Small intestine (tissue), 7 donors: ENCODE measurements at regions not wholly inside any gene's neighbourhood (a gene's known extent, or its start where the extent isn't known, plus 50 kb on each side); places are given as distances from the start of the nearest gene placed in this dataset.
A peak's percentile ranks its signal among the peaks of the same experiment; 100 is the strongest.

ENCODE experiments used
- DNase-seq, 2 donors: peaks; one replicate each; pipeline versions ENCODE4 v3.0.0 to v3.0.0-alpha.2; 2013
- FAIRE-seq: peaks from 2 replicates; lab custom pipeline; 2012; peaks lifted over from hg19 to GRCh38; lab: Jason Lieb, UNC
- H3K27ac ChIP-seq, 3 donors: one replicate each; pipeline ENCODE4 v1.5.1; 2013; ENCODE audit warnings: low read length in 2 of 3, mild to moderate bottlenecking in 2 of 3, control low read depth in 1 of 3, inconsistent platforms in 1 of 3, low read depth in 1 of 3, moderate library complexity in 1 of 3
- H3K27me3 ChIP-seq, 3 donors: one replicate each; pipeline ENCODE4 v1.6.1; 2013; ENCODE audit warnings: low read length in 3 of 3, inconsistent platforms in 1 of 3; ENCODE audit not compliant: control insufficient read depth in 3 of 3, insufficient read depth in 3 of 3
- H3K36me3 ChIP-seq, 3 donors: one replicate each; pipeline ENCODE4 v1.6.1; 2013; ENCODE audit warnings: low read length in 3 of 3, inconsistent platforms in 1 of 3, low read depth in 1 of 3, mild to moderate bottlenecking in 1 of 3, moderate library complexity in 1 of 3; ENCODE audit not compliant: control insufficient read depth in 3 of 3, insufficient read depth in 2 of 3
- H3K4me1 ChIP-seq, 3 donors: one replicate each; pipeline ENCODE4 v1.6.1; 2013; ENCODE audit warnings: low read length in 2 of 3, inconsistent platforms in 1 of 3, low read depth in 1 of 3, mild to moderate bottlenecking in 1 of 3, moderate library complexity in 1 of 3; ENCODE audit not compliant: control insufficient read depth in 3 of 3, insufficient read depth in 2 of 3
- H3K4me3 ChIP-seq, 3 donors: one replicate each; pipeline ENCODE4 v1.5.1; 2013; ENCODE audit warnings: low read length in 3 of 3, control low read depth in 1 of 3, inconsistent platforms in 1 of 3, low read depth in 1 of 3, mild to moderate bottlenecking in 1 of 3, moderate library complexity in 1 of 3
- H3K9me3 ChIP-seq, 2 donors: one replicate each; pipeline ENCODE4 v1.6.1; 2013; ENCODE audit warnings: low read depth in 1 of 2, low read length in 1 of 2; ENCODE audit not compliant: control insufficient read depth in 2 of 2, insufficient read depth in 1 of 2
- WGBS, 3 donors: extraction: QIAGEN DNeasy Blood & Tissue Kit; methylation state at CpG; one replicate each; pipeline ENCODE4 v1.1.7; 2013; 5-methylcytosine and 5-hydroxymethylcytosine counted together
- donor health status: healthy with polysubstance abuse.
- donor health status: control.
- donor health status: control.
- donor health status: Bipolar disorder and iron deficiency.
- donor health status: healthy.

GRCh38 chr6:144893680-144894151 is 608.6 kb downstream of the UTRN start:
- DNase-seq = peak in 1 of 2 donors; percentile 33
- Histone ChIP-seq H3K36me3 (no peaks in the 10 kb centered on the region), H3K9me3 (no peaks in the 10 kb centered on the region), H3K27ac (no peak overlapping the region), H3K27me3 (no peaks in the 10 kb centered on the region), H3K4me3 (no peak overlapping the region), H3K4me1 (peaks cover 0 to 8% (median 0%) of the 10 kb centered on the region in 3 donors)
- 11 to 70% (median 42%) methylated on average over 2 of the region's 2 CpGs for WGBS, 3 donors
- FAIRE-seq = no peak

DNA sequence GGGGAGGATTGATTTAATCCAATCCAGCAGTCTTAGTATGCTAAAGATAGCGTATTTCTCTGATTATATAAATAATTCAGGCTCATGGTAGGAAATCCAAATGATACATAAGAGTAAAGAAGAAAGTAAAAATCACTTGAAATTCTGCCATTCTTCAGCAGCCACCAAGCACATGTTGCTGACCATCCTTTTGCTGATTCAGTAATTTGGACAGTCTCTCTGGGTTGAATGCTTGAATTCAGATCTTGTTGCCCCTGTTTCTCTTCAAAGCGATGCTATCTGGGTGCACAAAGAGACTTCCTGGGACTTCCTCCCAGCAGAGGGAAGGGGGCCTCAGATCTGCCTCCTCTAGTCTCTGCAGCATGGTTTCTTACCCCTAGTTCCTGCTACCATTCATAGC is 609.1 kb downstream of the UTRN start:
- Histone ChIP-seq H3K9me3 (no peaks in the 10 kb centered on the region), H3K4me3 (no peak overlapping the region), H3K27ac (no peak overlapping the region), H3K36me3 (no peaks in the 10 kb centered on the region), H3K4me1 (peaks cover 0 to 8% (median 0%) of the 10 kb centered on the region in 3 donors), H3K27me3 (no peaks in the 10 kb centered on the region)
- WGBS, 3 donors = 92 to 98% (median 98%) methylated on average over 2 of the region's 2 CpGs
- DNase-seq (peak in 1 of 2 donors; percentile 12), FAIRE-seq (no peak)

DNA sequence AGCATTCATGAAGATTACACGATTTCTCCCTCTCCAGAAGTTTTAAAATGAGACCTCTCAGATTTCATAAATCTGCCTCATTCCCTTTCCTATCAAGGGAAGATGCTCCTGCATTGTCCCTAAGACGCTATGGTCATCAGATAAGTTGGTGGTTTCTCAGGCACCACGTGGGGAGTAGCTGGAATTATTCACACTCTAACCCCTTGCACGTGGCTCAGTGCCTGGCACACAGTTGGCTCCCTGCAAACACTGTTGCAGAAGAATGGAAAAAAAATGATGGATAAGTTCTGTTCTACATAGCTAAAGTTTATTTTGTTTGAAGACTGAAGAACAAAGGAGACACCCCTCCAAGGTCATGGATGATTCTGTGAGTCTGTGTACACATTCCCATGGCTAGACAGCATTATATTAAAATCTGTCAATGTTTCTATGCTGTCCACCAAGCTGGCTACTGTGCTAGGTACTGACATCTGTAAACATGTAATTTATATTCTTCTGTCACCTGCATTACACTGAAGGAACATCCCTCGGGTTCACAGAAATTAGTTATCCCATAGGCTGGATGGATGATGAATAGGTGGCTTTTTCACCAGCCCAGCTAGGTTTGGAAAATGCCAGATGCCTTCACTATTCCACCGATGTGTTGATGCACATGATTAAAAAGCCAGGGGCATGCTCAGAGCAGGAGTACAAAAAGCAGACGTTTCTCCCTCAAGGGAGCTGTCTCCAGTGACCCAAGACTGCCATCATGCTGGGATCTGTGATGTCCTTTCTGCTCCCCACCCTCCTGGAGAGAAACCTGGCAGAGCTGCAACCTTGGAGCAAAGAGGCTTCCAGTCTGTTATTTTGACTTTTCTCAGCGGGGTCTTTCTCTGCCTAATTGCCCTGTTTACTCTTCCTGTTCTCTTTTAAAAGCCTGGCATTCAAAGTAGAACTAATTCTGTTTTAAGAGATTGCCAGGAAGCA is 610.5 kb downstream of the UTRN start:
- FAIRE-seq (no peak), DNase-seq (no peak)
- Histone ChIP-seq H3K4me3 (no peak overlapping the region), H3K4me1 (peaks cover 0 to 8% (median 0%) of the 10 kb centered on the region in 3 donors), H3K36me3 (no peaks in the 10 kb centered on the region), H3K27me3 (no peaks in the 10 kb centered on the region), H3K27ac (no peak overlapping the region), H3K9me3 (no peaks in the 10 kb centered on the region)
- 62 to 72% (median 67%) methylated on average over 8 of the region's 8 CpGs for WGBS, 3 donors

DNA sequence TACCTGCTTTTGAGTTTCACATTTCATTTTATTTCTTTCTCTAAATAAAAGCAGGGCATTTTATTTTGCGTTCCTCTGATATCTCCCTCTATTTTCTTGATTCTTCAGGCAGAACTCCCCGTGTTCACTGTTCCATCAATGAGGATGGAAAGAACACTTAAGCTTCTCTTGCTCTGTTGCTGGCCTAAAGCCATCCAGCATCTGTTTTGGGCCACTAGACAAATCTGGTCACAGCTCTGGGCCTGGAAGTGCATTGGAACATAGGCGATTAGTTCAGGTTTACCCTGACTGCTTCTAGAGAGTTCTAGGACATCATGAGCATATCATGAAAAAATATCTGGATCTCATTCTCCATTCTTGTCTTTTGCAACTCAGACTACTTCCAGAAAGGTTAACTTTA is 611.2 kb downstream of the UTRN start:
- no peaks in the 10 kb centered on the region for H3K27me3 ChIP-seq
- no peak for FAIRE-seq
- no peaks in the 10 kb centered on the region for H3K9me3 ChIP-seq
- H3K4me1 ChIP-seq = peaks cover 0 to 8% (median 0%) of the 10 kb centered on the region in 3 donors
- no peak for DNase-seq
- no peak overlapping the region for H3K4me3 ChIP-seq
- 81 to 95% (median 87%) methylated on average over 3 of the region's 3 CpGs for WGBS, 3 donors
- no peaks in the 10 kb centered on the region for H3K36me3 ChIP-seq
- H3K27ac ChIP-seq = no peak overlapping the region

DNA sequence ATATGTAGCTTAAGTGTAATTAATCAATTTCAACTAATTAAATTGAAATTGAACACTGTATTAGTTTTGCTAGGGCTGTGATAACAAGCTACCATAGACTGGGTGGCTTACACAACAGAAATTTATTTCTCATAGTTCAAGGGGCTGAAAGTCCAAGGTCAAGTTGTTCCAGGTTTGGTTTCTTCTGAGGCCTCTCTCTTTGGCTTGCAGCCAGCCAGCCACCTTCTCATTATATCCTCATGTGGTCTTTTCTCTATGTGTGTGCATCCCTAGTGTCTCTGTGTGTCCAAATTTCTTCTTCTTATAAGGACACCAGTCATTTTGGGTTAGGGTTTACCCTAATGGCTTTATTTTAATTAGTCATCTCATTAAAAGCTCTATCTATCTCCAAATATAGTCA is 611.7 kb downstream of the UTRN start:
- Histone ChIP-seq H3K36me3 (no peaks in the 10 kb centered on the region), H3K9me3 (no peaks in the 10 kb centered on the region), H3K4me3 (no peak overlapping the region), H3K27ac (no peak overlapping the region), H3K4me1 (peaks cover 0 to 8% (median 0%) of the 10 kb centered on the region in 3 donors), H3K27me3 (no peaks in the 10 kb centered on the region)
- DNase-seq = peak in 1 of 2 donors; percentile 58
- FAIRE-seq = no peak

- Histone ChIP-seq H3K4me3 (no peak overlapping the region), H3K36me3 (no peaks in the 10 kb centered on the region), H3K27ac (no peak overlapping the region), H3K9me3 (no peaks in the 10 kb centered on the region), H3K4me1 (peaks cover 0 to 8% (median 0%) of the 10 kb centered on the region in 3 donors), H3K27me3 (no peaks in the 10 kb centered on the region)
- DNase-seq (no peak), FAIRE-seq (no peak)
- 76 to 83% (median 78%) methylated on average over 4 of the region's 4 CpGs for WGBS, 3 donors
Measured at GRCh38 chr6:144897441-144897921, 612.3 kb downstream of the UTRN start.

DNA sequence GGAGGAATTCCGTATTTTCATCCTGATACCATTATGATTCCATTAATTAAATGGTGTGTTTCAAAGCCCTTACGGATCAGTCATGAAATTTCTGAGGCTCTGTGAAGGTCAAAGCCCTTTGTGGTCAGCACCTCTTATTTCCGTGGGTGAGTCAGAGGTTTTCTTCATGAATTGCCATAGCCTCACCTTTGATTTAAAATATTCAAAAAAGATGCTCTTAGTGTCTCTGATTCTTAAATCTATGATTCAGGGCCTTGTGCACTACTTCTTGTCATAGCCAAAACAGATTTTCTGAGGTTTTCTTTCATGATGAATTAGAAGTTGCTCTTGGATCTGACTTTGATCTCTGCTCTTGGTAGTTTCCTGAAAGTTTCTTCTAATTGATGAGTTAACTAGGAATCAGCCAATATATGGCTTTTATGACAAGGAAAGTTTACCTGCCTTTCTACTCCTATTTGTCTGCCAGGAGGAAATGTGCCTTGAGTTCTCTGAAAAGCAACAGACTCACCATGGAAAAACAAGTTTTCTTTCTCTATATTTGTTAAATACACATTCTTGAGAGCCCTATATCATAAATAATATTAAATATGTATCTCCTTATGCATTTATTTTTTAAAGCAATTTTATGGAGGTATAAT is 613.0 kb downstream of the UTRN start:
- Histone ChIP-seq H3K9me3 (no peaks in the 10 kb centered on the region), H3K27me3 (no peaks in the 10 kb centered on the region), H3K36me3 (no peaks in the 10 kb centered on the region), H3K4me1 (peaks cover 0 to 8% (median 0%) of the 10 kb centered on the region in 3 donors), H3K4me3 (no peak overlapping the region), H3K27ac (no peak overlapping the region)
- FAIRE-seq (no peak), DNase-seq (no peak)
- 74 to 83% (median 78%) methylated on average over 3 of the region's 3 CpGs for WGBS, 3 donors

DNA sequence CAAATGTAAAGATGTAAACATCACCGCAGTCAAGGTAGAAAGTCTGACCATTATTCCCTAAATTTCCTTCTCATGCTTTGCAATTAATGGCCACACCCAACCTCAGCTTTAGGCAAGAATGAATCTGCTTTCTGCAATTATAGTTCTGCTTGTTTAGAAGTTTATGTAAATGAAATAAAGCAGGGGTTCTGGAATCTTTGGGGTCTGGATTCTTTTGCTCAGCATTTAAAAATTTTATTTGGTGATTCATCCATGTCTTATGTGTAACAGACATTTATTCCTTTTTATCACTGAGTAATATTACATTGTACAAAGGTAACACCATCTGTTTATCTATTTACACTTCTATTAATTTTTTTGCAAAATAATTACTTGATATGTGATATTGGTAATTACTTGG is 613.6 kb downstream of the UTRN start:
- no peak overlapping the region for H3K27ac ChIP-seq
- FAIRE-seq = no peak

More for the DNA sequence above, 613.6 kb downstream of the UTRN start:
- DNase-seq = no peak
- Histone ChIP-seq H3K36me3 (no peaks in the 10 kb centered on the region), H3K27me3 (no peaks in the 10 kb centered on the region), H3K4me3 (no peak overlapping the region), H3K9me3 (no peaks in the 10 kb centered on the region), H3K4me1 (peaks cover 0 to 3% (median 0%) of the 10 kb centered on the region in 3 donors)
- WGBS, 3 donors = 57 to 88% (median 69%) methylated on average over 1 of the region's 1 CpG
